NCI-H1694 (cell line): ENCODE measurements at regions not wholly inside any gene's neighbourhood (a gene's known extent, or its start where the extent isn't known, plus 50 kb on each side); places are given as distances from the start of the nearest gene placed in this dataset.

Experiments
- DNase-seq: peaks from one replicate; lab custom pipeline; 2025; lab: John Stamatoyannopoulos, UW

DNA sequence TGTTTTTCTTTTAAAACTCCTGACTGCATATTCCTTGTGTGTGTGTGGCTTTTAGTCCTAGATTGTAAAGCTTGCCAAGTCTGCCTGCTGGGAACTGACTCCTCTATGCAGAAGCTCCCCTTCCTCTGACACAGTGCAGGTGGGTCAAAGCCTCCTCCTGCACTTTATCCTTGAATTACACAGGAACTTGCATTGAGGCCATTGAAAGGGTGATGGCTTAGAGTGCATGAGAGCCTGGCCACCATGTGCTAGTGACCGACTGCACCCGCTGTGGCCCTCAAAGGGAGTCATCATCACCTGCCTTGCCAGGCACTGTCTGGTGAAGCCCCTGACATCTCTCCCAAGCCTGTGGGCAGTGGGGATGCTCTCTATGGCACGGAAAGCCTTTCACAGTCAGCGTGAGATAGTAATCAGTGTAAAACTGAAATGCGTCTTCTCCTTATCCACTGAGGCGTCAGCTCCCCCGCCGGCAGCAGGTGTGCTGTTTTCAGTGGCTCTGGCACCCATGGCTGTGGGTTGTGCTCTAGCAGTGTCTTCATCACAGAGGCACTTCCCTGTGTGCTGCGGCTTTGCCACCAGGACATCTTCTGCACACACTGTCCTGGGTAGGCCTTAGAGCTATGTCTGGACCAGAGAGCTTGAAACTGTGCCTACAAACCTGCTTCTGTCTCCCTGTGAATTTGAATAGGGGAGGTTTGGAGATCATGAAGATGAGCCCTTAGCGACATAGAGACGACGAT lies 87.9 kb downstream of the THBS2 start:
- DNase-seq, result no peak

- no peak for DNase-seq
Observed at GRCh38 chr6:169164986-169165385, 88.7 kb downstream of the THBS2 start.

DNA sequence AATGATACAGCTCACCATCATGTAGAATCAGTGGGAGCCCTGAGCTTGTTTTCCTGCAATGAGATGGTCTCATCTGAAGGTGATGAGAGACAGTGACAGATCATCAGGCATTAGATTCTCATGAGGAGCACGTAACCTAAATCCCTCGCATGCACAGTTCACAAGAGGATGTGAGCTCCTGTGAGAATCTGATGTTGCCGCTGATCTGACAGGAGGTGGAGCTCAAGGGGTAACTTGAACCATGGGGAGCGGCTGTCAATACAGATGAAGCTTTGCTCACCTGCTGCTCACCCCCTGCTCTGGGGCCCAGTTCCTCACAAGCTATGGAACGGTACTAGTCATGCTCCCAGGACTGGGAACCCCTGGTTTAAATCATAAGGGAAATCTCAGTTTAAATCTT lies 89.2 kb downstream of the THBS2 start:
- no peak for DNase-seq

- no peak for DNase-seq
Observed at GRCh38 chr6:169163411-169163901, 90.2 kb downstream of the THBS2 start.

DNA sequence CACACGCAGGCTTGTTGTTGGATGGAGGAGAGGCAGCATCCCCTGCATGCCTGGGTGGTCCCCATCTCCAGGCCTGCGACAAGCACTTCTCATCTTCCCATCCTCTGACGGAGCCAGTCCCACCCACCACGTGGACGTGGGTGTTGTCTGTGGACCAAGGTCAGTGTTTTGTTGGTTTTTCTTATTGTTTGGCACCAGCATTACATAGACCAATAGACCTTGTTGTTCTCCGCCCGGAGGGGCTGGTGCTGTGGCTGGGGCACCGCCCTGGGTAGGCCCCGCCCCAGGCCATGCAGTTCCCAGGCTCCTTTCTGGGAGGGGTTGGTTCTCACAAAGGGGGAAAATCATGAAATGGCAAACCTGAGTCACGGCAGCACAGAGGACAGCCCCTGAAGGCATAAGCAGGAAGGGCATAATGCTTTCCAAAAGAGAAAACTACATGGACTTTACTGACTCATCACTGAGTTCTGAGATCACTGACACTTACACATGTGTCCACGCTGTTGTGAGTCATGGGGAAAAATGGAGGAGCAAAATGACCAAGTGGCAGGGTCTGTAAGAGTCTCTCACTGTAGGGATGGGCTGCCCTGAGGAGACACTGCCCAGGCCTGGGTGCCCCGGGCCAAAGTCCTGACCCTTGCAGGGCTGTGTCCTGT lies 90.8 kb downstream of the THBS2 start:
- no peak for DNase-seq

- no peak for DNase-seq
Observed at GRCh38 chr6:169162249-169162648, 91.4 kb downstream of the THBS2 start.

DNA sequence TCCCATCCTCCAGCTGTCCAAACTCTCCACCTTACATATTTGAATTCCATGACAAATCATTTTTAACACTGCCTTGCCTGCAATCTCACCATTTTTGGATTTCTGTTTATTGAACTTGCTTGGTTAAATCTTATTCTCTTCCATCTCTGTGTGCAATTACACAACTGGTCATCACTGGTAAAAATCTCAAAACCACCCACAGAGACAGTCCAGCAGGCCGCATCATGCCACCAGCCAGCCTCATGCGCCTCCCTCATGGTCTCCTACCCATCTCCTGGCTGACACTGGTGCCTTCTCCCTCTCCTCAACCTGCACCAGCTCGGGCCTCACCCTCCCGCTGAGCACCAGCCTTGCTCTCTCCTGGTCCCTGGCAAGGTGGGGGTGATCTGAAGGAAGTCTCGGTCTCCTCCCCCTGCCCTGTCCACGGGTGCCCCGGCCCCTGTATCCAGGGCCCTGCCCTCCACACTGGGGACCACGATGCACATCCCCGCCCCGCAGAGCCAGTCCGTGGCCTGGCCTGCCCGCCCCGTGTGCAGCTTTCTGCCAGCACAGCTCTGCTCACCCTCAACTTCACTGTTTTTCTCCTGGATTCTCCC lies 92.0 kb downstream of the THBS2 start:
- no peak for DNase-seq

- DNase-seq, result no peak
Observed at GRCh38 chr6:169160855-169161560, 92.6 kb downstream of the THBS2 start.

DNA sequence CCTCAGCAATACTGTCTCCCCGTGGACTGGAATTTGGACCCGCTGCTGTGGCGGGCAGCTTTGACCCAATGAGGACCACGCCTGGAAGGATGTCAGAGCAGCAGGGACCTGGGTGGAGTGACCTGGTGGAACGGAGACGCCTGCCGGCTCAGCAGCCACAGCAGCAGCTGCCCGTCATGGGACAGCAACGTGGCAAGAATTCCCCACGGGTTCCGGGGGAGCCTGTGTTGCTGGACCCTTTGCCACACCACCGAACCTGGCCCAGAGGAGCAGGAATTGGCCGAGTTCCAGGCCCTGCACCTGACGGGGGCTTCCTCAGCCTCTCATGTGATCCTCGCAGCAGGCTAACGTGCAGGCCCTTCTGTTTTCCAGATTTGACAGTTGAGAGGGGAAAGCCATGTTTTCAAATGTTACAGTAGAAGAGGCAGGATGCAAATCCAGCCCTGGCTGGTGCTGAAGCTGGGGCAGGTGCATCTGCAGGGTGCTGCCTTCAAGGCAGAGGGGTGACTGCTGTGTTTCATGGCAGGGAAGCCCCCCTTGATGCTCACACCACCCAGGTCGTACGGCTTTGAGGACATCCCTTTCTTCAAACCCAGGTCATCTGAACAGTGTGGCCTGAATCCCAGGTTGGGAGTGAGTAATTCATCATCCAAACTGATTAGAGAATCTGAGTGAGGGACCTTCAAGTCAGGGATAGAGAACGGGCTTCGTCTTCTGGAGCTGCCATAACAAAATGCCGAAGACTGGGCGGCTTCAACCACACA lies 93.4 kb downstream of the THBS2 start:
- DNase-seq, result no peak

GRCh38 chr6:169159331-169159730 lies 94.3 kb downstream of the THBS2 start:
- DNase-seq, result no peak

- DNase-seq, result no peak
Observed at GRCh38 chr6:169158691-169159090, 95.0 kb downstream of the THBS2 start.

DNA sequence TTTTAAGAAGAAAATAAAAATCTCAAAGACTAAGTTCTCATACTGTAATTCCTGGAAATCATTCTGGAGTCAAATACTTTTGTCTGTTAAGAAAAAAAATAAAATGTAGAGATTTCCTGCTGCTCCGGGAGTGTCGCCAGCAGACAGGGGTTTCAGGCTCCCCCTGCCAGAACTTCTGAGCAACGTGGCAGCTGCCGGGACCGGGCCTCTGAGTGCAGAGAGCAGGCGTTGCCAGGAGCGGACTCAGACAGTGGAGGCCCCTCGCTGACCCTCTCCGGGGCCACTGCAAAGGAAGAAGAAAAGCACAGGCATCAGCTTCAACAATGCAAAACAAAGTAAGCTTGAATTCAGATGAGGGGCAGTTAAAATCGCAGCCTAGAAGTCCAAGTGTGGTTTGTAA lies 95.5 kb downstream of the THBS2 start:
- no peak for DNase-seq

DNA sequence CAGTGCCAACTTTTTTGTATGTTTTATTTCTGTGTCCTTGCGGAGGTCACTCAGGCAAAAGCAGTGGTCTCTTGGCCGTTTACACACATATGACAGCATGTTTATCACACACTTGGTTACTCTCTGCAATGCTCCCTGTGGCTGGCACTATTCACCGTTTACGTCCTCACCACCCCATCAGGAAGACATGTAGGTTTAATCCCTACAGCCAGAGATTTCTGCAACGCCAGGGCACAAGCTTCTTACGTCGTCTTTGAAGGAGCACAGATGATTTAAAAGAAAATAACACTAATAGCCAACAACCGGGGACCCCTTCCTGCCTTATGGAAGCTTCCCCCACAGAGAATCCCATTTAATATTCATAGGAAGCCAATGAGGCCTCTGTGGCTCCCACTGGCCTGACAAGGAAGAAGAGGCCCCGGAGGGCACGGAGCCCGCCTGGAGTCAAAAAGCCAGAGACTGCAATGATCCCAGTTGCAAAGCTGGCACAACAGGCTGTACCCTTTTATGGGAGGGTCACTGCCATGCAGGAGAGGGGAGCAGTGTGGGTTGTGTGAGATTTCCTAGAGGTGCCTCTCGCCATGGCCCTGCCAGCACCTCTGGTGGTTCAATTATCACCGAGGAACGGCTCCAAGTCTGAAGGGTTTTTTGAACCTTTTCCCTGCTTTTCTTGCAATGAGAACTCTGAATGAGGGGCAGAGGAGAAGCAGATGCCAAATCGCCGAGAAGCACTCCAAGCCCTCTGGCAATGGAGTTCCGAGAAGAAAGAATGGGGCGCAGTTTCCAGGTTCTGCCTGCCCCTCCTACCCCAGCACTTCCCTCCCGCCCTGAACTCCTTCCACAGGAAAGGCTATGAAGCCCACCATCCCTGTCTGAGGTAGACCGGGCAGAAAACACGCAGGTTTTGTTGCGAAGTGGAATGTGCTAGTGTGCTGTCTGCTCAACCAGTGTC lies 96.2 kb downstream of the THBS2 start:
- DNase-seq, result no peak

DNA sequence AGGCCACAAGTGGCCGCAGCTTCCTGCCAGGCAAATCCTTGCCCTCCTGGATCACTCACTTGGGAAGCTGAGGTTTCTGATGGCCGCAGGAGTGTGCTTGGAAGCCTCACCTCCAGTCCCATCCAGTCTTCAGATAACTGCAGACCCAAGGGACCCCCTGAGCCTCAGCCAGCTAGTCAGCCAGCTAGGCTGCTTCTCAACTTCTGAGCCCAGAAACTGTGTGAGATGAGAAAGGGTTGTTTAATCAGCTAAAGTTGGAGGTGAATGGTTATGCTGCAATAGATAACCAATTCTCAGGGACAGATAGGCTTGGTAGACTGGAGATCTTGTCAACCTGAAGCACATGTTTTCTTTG lies 96.9 kb downstream of the THBS2 start:
- DNase-seq, result no peak

DNA sequence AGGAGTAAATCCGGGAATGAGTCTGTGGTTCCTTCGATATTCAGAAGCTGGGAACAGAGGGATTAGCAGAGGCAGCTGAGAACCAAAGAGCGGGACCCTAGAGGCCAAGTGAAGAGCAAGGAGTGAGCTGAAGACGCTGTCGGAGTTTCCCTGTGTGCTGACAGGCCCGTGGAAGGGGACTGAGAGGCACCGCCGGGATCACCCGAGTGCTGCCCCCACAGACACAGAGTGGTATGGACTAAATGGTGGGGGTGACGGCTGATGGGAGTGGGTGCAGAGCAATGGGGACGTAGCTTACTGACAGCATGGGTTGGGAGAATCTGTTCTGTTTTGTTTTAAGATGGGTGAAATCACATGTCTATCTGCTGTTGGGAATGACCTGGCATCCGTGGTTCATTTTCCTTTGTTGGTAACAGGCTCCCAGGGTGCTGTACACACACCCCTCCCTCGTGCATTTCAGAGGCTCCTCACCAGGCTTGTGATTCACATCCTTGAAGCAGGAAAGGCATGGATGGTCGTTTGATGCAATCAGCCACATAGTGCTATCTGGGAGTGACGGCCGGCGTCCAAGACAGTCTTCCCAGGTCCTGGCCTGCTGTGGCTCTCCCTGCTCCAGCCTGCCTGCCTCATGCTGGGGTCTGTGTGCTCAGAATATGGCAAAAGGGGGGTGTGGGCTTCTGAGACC lies 97.4 kb downstream of the THBS2 start:
- DNase-seq, result no peak

DNA sequence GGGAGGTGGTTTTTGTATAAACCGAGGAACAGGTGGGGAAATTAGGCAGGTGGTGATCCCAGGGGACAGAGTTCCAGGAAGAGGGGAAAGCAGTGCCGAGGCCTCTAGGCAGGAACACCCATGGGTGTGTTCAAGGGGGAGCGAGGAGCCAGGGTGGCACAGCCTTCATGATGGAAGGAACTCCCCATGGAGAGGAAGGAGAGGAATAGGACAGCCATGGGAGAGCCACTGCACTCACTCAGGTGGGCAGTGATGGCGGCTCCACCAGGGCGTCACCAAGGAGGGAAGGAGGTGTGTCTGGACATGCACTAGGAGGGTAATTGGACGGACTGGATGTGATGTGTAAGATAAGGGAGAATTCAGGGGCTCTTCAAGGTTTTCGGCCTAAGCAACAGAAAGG lies 98.2 kb downstream of the THBS2 start:
- DNase-seq, result no peak

DNA sequence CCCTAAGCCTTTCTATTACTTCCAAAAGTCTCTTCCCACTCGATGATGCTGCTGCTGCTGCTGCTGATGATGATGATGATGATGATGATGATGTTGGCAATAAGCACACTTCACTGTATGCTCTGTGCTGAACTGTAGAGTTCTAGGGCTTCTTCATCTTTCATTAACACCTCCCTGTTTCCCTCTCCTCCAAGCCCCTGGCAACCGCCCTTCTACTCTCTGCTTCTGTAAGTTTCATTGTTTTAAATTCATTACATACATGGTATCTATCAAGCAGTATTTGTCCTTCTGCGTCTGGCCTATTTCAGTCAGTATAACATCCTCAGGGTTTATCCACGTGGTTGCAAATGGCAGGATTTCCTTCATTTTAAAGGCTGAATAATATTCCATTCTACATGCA lies 100.2 kb downstream of the THBS2 start:
- DNase-seq, result no peak

DNA sequence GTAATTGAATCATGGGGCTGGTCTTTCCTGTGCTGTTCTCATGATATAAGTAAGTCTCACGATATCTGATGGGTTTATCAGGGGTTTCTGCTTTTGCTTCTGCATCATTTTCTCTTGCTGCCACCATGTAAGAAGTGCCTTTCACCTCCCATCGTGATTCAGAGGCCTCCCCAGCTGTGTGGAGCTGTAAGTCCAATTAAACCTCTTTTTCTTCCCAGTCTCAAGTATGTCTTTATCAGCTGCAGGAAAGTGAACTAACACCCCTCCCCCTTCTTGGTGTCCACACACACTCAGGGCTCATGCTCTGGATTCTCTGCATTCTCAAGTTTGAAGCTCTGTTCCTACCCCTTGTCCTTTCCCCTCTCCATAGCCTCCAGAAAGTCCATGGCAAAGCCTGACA lies 107.1 kb downstream of the THBS2 start:
- no peak for DNase-seq

DNA sequence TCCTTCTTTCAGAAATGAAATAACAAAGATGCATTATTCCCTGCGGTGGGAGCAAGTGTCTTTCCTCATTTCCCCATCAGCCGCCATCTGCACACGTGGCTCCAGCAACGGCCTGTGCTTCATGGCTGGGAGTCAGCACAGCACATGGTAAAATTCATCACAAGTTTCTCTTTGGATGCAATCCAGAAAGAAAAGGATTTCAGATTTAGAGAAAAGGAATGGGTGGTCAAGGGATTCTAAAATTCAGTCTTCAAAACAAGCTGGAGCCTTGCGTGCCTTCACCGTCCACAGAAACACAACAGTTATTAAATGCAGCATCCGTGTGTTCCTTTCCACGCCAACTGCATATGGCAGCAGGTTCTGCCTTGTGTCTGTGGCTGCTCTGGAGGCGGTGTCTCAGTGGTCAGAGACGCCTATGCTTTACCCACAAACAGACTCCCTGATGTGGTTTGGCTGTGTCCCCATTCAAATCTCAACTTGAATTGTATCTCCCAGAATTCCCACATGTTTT lies 107.6 kb downstream of the THBS2 start:
- DNase-seq, result no peak

DNA sequence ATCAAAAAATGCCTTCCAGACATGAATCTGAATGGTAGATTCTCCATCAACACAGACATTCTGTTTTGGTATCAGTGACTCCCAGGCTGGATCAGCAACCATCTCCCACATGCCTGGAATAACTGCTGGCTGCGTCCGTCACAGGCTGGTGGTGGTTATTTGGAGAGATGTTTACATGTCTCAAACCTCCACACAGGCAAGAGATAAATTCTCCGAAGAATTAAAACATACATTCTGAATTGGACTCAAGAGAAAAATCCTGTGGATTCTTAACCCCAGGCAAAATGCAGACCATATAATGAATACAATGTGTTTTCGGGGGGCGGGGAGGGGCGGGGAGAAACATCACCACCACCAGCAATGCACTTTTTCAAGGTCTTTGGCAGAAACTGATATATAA lies 108.2 kb downstream of the THBS2 start:
- DNase-seq, result no peak
